ENCODE measurements at regions not wholly inside any gene's neighbourhood (a gene's known extent, or its start where the extent isn't known, plus 50 kb on each side); places are given as distances from the start of the nearest gene placed in this dataset.

- no peak overlapping the region for H3K27ac ChIP-seq
- DNase-seq (ENCODE audit: low spot score): no peak
- H3K4me3 ChIP-seq: no peak overlapping the region
- no peaks in the 10 kb centered on the region for H3K4me1 ChIP-seq
- no peaks in the 10 kb centered on the region for H3K27me3 ChIP-seq
- H3K9me3 ChIP-seq: no peaks in the 10 kb centered on the region
- TF ChIP-seq CTCF (IDR thresholded peaks at IDR 0.05): no peak
- H3K36me3 ChIP-seq: no peaks in the 10 kb centered on the region
These were observed 165.7 kb upstream of the STS start for GRCh38 chrX:6981718-6982406.

GRCh38 chrX:6980981-6981380 is 166.5 kb upstream of the STS start:
- DNase-seq (ENCODE audit: low spot score): no peak
- Histone ChIP-seq H3K27ac (no peak overlapping the region), H3K4me1 (no peaks in the 10 kb centered on the region), H3K36me3 (no peaks in the 10 kb centered on the region), H3K9me3 (no peaks in the 10 kb centered on the region), H3K27me3 (no peaks in the 10 kb centered on the region), H3K4me3 (no peak overlapping the region)
- no peak for TF ChIP-seq CTCF (IDR thresholded peaks at IDR 0.05)

GRCh38 chrX:6968231-6968630 is 179.3 kb upstream of the STS start:
- Histone ChIP-seq H3K27ac (no peak overlapping the region), H3K4me1 (no peaks in the 10 kb centered on the region), H3K4me3 (no peak overlapping the region), H3K36me3 (no peaks in the 10 kb centered on the region), H3K27me3 (no peaks in the 10 kb centered on the region), H3K9me3 (peaks cover 0 to 7% of the 10 kb centered on the region in 2 donors)
- no peak for TF ChIP-seq CTCF (IDR thresholded peaks at IDR 0.05)
- no peak for DNase-seq (ENCODE audit: low spot score)

GRCh38 chrX:6965729-6966128 is 181.8 kb upstream of the STS start:
- Histone ChIP-seq H3K4me1 (no peaks in the 10 kb centered on the region), H3K4me3 (no peak overlapping the region), H3K27ac (no peak overlapping the region), H3K36me3 (no peaks in the 10 kb centered on the region), H3K27me3 (no peaks in the 10 kb centered on the region), H3K9me3 (peaks cover 0 to 8% of the 10 kb centered on the region in 2 donors)
- DNase-seq (ENCODE audit: low spot score): no peak
- TF ChIP-seq CTCF (IDR thresholded peaks at IDR 0.05): no peak

- no peak for DNase-seq (ENCODE audit: low spot score)
- Histone ChIP-seq H3K27me3 (no peaks in the 10 kb centered on the region), H3K4me3 (no peak overlapping the region), H3K9me3 (peaks cover 0 to 6% of the 10 kb centered on the region in 2 donors), H3K27ac (no peak overlapping the region), H3K36me3 (no peaks in the 10 kb centered on the region), H3K4me1 (no peaks in the 10 kb centered on the region)
- TF ChIP-seq CTCF (IDR thresholded peaks at IDR 0.05): no peak
These were observed 185.5 kb upstream of the STS start for GRCh38 chrX:6962006-6962355.

All from right atrium auricular region (tissue), 2 donors.